AG09319 (cell line): ENCODE measurements at regions not wholly inside any gene's neighbourhood (a gene's known extent, or its start where the extent isn't known, plus 50 kb on each side); places are given as distances from the start of the nearest gene placed in this dataset.

Source experiments
- DNase-seq: peaks from one replicate; pipeline ENCODE4 v3.0.0-alpha.2; 2010; ENCODE audit warnings: low read depth; ENCODE audit errors: extremely low read depth
- CTCF ChIP-seq: IDR thresholded peaks from 2 replicates; pipeline ENCODE4 v1.5.1; 2011; ENCODE audit warnings: low read depth, mild to moderate bottlenecking, inconsistent platforms, low read length, moderate library complexity

GRCh38 chr3:147864754-147865354 lies 455.7 kb downstream of the ZIC1 start:
- DNase-seq, result no peak
- no peak for TF ChIP-seq CTCF

GRCh38 chr3:147866561-147866960 lies 457.4 kb downstream of the ZIC1 start:
- TF ChIP-seq CTCF, result no peak
- no peak for DNase-seq

- no peak for TF ChIP-seq CTCF
- DNase-seq, result no peak
Measured at GRCh38 chr3:147872568-147872967, 463.4 kb downstream of the ZIC1 start.

GRCh38 chr3:147875498-147875897 lies 466.3 kb downstream of the ZIC1 start:
- TF ChIP-seq CTCF, result no peak
- DNase-seq, result no peak

- TF ChIP-seq CTCF, result no peak
- no peak for DNase-seq
Measured at GRCh38 chr3:147881933-147882332, 472.8 kb downstream of the ZIC1 start.

- TF ChIP-seq CTCF, result no peak
Measured at GRCh38 chr3:147886879-147887278, 477.7 kb downstream of the ZIC1 start.

GRCh38 chr3:147887797-147888196 lies 478.6 kb downstream of the ZIC1 start:
- no peak for TF ChIP-seq CTCF
- DNase-seq, result no peak

More at GRCh38 chr3:147886879-147887278, 477.7 kb downstream of the ZIC1 start:
- no peak for DNase-seq
